Keratinocyte (primary cell): ENCODE measurements at regions not wholly inside any gene's neighbourhood (a gene's known extent, or its start where the extent isn't known, plus 50 kb on each side); places are given as distances from the start of the nearest gene placed in this dataset.

ENCODE experiments used
- CTCF ChIP-seq, 3 experiments: IDR thresholded peaks in 1 of 3; conservative IDR thresholded peaks in 1 of 3; optimal IDR thresholded peaks in 1 of 3; 2 replicates in 2 of 3; 3 replicates in 1 of 3; pipeline versions ENCODE3 to v1.5.1; 2011; ENCODE audit warnings: low read length in 3 of 3, mild to moderate bottlenecking in 3 of 3, moderate library complexity in 2 of 3, control low read depth in 1 of 3, inconsistent platforms in 1 of 3; ENCODE audit not compliant: insufficient read depth in 2 of 3; ENCODE audit errors: extremely low read depth in 1 of 3
- EZH2 ChIP-seq: IDR thresholded peaks from one replicate; pipeline ENCODE4 v1.6.1; 2012; ENCODE audit warnings: inconsistent platforms, mild to moderate bottlenecking, low read length, moderate library complexity

GRCh38 chr1:177354247-177354646 is 183.5 kb downstream of the BRINP2 start:
- TF ChIP-seq CTCF (optimal IDR thresholded peaks at IDR 0.05 in 1 of 3, IDR thresholded peaks at IDR 0.05 in 1 of 3, conservative IDR thresholded peaks at IDR 0.05 in 1 of 3; ENCODE audit: extremely low read depth in 1 of 3, insufficient read depth in 2 of 3, low read length in 3 of 3) (no peak), EZH2 (no peak)
